Lung (tissue), 11 donors: ENCODE measurements at regions not wholly inside any gene's neighbourhood (a gene's known extent, or its start where the extent isn't known, plus 50 kb on each side); places are given as distances from the start of the nearest gene placed in this dataset.
A peak's percentile ranks its signal among the peaks of the same experiment; 100 is the strongest.

Experiments
- ATAC-seq: fragments of 200-7000 bp; cut with Tn5 transposase; one replicate; pipeline ENCODE4 v1.9.1; 2020; ENCODE audit warnings: moderate number of reproducible peaks; ENCODE audit not compliant: insufficient read depth, low FRiP score
- DNase-seq, 3 donors: peaks; one replicate each; pipeline ENCODE4 v3.0.0-alpha.2; 2013 to 2017
- H3K27ac ChIP-seq, 2 donors: one replicate each; pipeline ENCODE4 v1.5.1; 2013; ENCODE audit warnings: mild to moderate bottlenecking in 2 of 2, moderate library complexity in 2 of 2, control low read depth in 1 of 2, inconsistent platforms in 1 of 2, low read depth in 1 of 2, low read length in 1 of 2
- H3K27me3 ChIP-seq, 3 donors: one replicate each; pipeline ENCODE4 v1.5.1; 2013; ENCODE audit warnings: low read length in 2 of 3; ENCODE audit not compliant: control insufficient read depth in 3 of 3, insufficient read depth in 3 of 3
- H3K36me3 ChIP-seq, 4 donors: one replicate each; pipeline ENCODE4 v1.5.1; 2013; ENCODE audit warnings: low read length in 4 of 4, mild to moderate bottlenecking in 1 of 4, moderate library complexity in 1 of 4; ENCODE audit not compliant: control insufficient read depth in 4 of 4, insufficient read depth in 4 of 4
- H3K4me1 ChIP-seq, 5 donors: one replicate each; pipeline ENCODE4 v1.5.1; 2013; ENCODE audit warnings: low read length in 5 of 5, mild to moderate bottlenecking in 2 of 5, moderate library complexity in 1 of 5; ENCODE audit not compliant: control insufficient read depth in 5 of 5, insufficient read depth in 5 of 5
- H3K4me3 ChIP-seq: one replicate; pipeline ENCODE4 v1.5.1; 2013; ENCODE audit warnings: mild to moderate bottlenecking, control low read depth, moderate library complexity
- H3K9ac ChIP-seq, 2 donors: one replicate each; pipeline ENCODE4 v1.5.1; 2013; ENCODE audit warnings: low read length in 2 of 2, control low read depth in 1 of 2; ENCODE audit not compliant: insufficient read depth in 1 of 2
- H3K9me3 ChIP-seq, 4 donors: one replicate each; pipeline ENCODE4 v1.5.1; 2013; ENCODE audit warnings: low read length in 3 of 4, mild to moderate bottlenecking in 1 of 4, moderate library complexity in 1 of 4; ENCODE audit not compliant: control insufficient read depth in 4 of 4, insufficient read depth in 3 of 4
- WGBS, 2 donors: extraction: QIAGEN DNeasy Blood & Tissue Kit; methylation state at CpG; one replicate each; pipeline ENCODE4 v1.1.7; 2013; 5-methylcytosine and 5-hydroxymethylcytosine counted together
- TF ChIP-seq, protein P1 (sequence below): IDR thresholded peaks from 2 replicates; pipeline ENCODE4 v1.5.1; 2012; ENCODE audit warnings: mild to moderate bottlenecking; ENCODE audit errors: control extremely low read depth, extremely low read depth
- donor health status: control.
- donor health status: control.
- donor health status: Bipolar disorder and iron deficiency.
- donor health status: healthy.
- donor health status: DM: yes; HTN: yes; CAD: no.

DNA sequence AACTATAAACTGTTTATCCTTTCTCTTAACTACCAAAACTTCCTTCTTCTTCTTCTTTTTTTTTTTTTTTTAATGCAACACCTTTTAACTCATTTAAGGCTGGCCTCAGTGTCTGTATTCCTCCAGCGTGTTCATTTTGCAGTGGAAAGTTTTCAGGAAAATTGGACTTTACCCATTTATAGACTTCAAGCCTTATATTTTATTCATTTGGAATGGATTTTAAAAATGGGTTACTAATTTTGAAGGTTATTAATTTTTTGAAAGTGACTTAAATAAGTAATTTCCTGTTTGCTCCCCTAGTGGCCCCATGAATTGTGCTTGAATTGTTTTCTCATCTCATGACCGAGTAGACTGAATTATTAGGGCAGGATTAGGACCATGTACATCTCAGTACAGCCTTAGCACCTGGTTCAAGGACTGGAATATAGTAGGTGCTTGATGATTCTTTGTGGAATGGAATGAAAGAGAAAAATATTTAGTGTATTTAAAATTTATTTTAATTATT is 282.7 kb downstream of the ANKRD50 start:
- DNase-seq, result peak in 1 of 3 donors; percentile 15
- H3K9ac ChIP-seq, result no peak overlapping the region
- H3K36me3 ChIP-seq, result no peaks in the 10 kb centered on the region
- H3K27ac ChIP-seq, result no peak overlapping the region
- ATAC-seq, result no peak
- peaks cover 0 to 11% (median 3%) of the 10 kb centered on the region in 5 donors for H3K4me1 ChIP-seq
- H3K4me3 ChIP-seq, result no peak overlapping the region
- no peaks in the 10 kb centered on the region for H3K9me3 ChIP-seq
- 46 to 63% methylated on average over 2 of the region's 2 CpGs for WGBS, 2 donors
- TF ChIP-seq, protein P1, sequence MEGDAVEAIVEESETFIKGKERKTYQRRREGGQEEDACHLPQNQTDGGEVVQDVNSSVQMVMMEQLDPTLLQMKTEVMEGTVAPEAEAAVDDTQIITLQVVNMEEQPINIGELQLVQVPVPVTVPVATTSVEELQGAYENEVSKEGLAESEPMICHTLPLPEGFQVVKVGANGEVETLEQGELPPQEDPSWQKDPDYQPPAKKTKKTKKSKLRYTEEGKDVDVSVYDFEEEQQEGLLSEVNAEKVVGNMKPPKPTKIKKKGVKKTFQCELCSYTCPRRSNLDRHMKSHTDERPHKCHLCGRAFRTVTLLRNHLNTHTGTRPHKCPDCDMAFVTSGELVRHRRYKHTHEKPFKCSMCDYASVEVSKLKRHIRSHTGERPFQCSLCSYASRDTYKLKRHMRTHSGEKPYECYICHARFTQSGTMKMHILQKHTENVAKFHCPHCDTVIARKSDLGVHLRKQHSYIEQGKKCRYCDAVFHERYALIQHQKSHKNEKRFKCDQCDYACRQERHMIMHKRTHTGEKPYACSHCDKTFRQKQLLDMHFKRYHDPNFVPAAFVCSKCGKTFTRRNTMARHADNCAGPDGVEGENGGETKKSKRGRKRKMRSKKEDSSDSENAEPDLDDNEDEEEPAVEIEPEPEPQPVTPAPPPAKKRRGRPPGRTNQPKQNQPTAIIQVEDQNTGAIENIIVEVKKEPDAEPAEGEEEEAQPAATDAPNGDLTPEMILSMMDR, result no peak
- no peaks in the 10 kb centered on the region for H3K27me3 ChIP-seq

DNA sequence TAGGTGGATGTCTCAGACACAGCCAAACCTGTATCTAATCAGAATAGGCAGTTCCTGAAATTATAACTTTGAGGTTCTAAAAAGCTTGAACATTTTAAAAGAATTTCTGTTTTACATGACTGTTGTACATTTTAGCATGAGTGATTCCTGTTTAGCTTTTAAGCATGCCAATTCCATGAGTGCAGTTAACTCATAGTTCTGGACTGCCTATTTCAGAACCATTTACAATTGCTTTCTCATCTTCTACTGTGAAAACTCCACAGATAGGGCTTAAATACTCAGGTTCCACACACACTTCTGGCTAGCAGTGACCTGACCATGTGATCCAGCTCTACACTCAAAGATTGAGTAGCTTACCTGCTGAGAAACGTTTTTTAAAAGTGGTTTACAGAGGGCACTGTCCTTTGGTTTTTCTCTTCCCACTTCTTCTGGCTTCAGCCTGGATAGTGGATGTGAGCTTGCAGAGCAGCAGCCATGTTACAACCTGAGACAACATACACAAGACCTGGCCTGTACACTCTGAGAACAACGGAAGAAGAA is 280.8 kb downstream of the ANKRD50 start:
- no peaks in the 10 kb centered on the region for H3K27me3 ChIP-seq
- H3K27ac ChIP-seq, result no peak overlapping the region
- H3K4me1 ChIP-seq, result peaks cover 0 to 11% (median 7%) of the 10 kb centered on the region in 5 donors
- WGBS, 2 donors, result 78 to 80% methylated on average over 2 of the region's 2 CpGs
- no peak for ATAC-seq
- peaks cover 0 to 3% (median 0%) of the 10 kb centered on the region in 4 donors for H3K9me3 ChIP-seq
- no peak for DNase-seq
- TF ChIP-seq, protein P1, result no peak
- H3K4me3 ChIP-seq, result no peak overlapping the region
- no peak overlapping the region for H3K9ac ChIP-seq
- no peaks in the 10 kb centered on the region for H3K36me3 ChIP-seq

DNA sequence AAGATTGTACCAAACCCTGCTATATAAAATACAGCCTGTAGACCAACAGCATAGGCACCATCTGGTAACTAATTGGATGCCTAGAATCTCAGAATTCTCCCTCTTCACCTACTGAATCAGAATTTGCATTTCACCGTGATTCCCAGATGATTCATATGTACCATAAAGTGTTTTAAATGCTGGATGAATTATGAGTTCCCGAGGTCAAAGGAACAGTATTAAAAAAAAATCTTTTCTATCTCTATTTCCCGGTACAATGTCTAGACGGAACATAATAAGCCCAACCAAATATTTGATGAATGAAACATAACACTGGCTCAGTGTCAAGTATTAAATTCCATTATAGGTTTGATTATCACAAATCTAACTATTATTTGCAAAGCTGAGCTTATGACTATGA is 280.0 kb downstream of the ANKRD50 start:
- Histone ChIP-seq H3K4me1 (peaks cover 0 to 11% (median 7%) of the 10 kb centered on the region in 5 donors), H3K27ac (no peak overlapping the region), H3K4me3 (no peak overlapping the region), H3K9ac (no peak overlapping the region), H3K36me3 (no peaks in the 10 kb centered on the region), H3K27me3 (no peaks in the 10 kb centered on the region), H3K9me3 (peaks cover 0 to 4% (median 0%) of the 10 kb centered on the region in 4 donors)
- peak; percentile 51 for ATAC-seq
- DNase-seq, result no peak
- TF ChIP-seq, protein P1, result no peak
- 39 to 76% methylated on average over 4 of the region's 4 CpGs for WGBS, 2 donors

DNA sequence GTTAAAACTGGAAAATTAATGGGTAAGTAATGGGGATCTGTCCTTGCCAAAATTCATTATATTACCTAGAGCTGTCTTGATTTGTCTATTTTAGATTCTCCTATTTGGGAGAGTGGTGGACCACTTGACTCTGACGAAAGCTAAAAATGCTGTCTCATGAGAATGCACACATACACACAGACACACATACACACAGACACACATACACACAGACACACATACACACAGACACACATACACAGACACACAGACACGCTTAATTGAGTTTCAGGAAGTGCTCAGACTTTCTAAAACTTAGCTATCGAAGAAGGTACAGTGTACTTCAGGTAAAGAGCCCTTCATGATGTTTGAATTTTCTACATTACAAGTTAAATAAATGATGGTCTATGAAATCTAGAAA is 279.5 kb downstream of the ANKRD50 start:
- H3K9me3 ChIP-seq, result peaks cover 0 to 4% (median 0%) of the 10 kb centered on the region in 4 donors
- H3K36me3 ChIP-seq, result no peaks in the 10 kb centered on the region
- DNase-seq (no peak), ATAC-seq (no peak)
- 64 to 84% methylated on average over 3 of the region's 3 CpGs for WGBS, 2 donors
- no peaks in the 10 kb centered on the region for H3K27me3 ChIP-seq
- H3K4me1 ChIP-seq, result peaks cover 0 to 11% (median 7%) of the 10 kb centered on the region in 5 donors
- no peak overlapping the region for H3K27ac ChIP-seq
- H3K4me3 ChIP-seq, result no peak overlapping the region
- TF ChIP-seq, protein P1, result no peak
- no peak overlapping the region for H3K9ac ChIP-seq
